Neural cell (in vitro differentiated cells): ENCODE measurements at regions not wholly inside any gene's neighbourhood (a gene's known extent, or its start where the extent isn't known, plus 50 kb on each side); places are given as distances from the start of the nearest gene placed in this dataset.

Experiments used
- H2AFZ ChIP-seq: fragments of 200-600, 300-800 bp; sonication (generic), shearing (Covaris generic); 2 replicates; pipeline ENCODE4 v1.6.0; 2014; ENCODE audit warnings: low read depth, mild to moderate bottlenecking, antibody characterized with exemption, low read length, moderate library complexity
- H3F3A ChIP-seq: fragments of 200-600 bp; shearing (Covaris generic); 2 replicates; pipeline ENCODE4 v1.6.1; 2016; ENCODE audit warnings: mild to moderate bottlenecking, moderate library complexity, mixed read lengths, antibody characterized with exemption, low read length; ENCODE audit not compliant: insufficient read depth, poor library complexity, severe bottlenecking
- H3K27ac ChIP-seq: fragments of 200-600, 300-800 bp; sonication (generic), shearing (Covaris generic); 2 replicates; pipeline ENCODE4 v1.5.1; 2014; ENCODE audit warnings: mild to moderate bottlenecking, low read length, moderate library complexity
- H3K27me3 ChIP-seq: fragments of 300-800, 200-600 bp; sonication (generic), shearing (Covaris generic); 2 replicates; pipeline ENCODE4 v1.6.0; 2014; ENCODE audit warnings: mild to moderate bottlenecking, low read depth, low read length, moderate library complexity; ENCODE audit not compliant: insufficient read depth
- H3K36me3 ChIP-seq: fragments of 300-800, 200-600 bp; sonication (generic), shearing (Covaris generic); 2 replicates; pipeline ENCODE4 v1.5.1; 2014; ENCODE audit warnings: mild to moderate bottlenecking, antibody characterized with exemption, low read length, moderate library complexity; ENCODE audit not compliant: insufficient read depth
- H3K4me2 ChIP-seq: fragments of 300-800, 200-600 bp; sonication (generic), shearing (Covaris generic); 2 replicates; pipeline ENCODE4 v1.6.0; 2014; ENCODE audit warnings: mild to moderate bottlenecking, low read length
- H3K4me3 ChIP-seq: fragments of 300-800, 200-600 bp; sonication (generic), shearing (Covaris generic); 2 replicates; pipeline ENCODE4 v1.5.1; 2014; ENCODE audit warnings: mild to moderate bottlenecking, low read length, moderate library complexity
- H3K79me2 ChIP-seq: fragments of 200-600 bp; shearing (Covaris generic); replicated peaks from 2 replicates; pipeline ENCODE4 v1.6.0; 2014; ENCODE audit warnings: mild to moderate bottlenecking, low read length, moderate library complexity; ENCODE audit not compliant: insufficient read depth
- H3K9ac ChIP-seq: fragments of 300-800, 200-600 bp; sonication (generic), shearing (Covaris generic); 2 replicates; pipeline ENCODE4 v1.6.1; 2016; ENCODE audit warnings: mild to moderate bottlenecking, low read length, mixed read lengths
- H3K9me2 ChIP-seq: fragments of 200-600 bp; shearing (Covaris generic); 2 replicates; pipeline ENCODE4 v1.6.1; 2016; ENCODE audit warnings: mild to moderate bottlenecking, low read length, mixed read lengths; ENCODE audit not compliant: insufficient read depth
- H3K9me3 ChIP-seq: fragments of 200-600, 300-800 bp; sonication (generic), shearing (Covaris generic); 2 replicates; pipeline ENCODE4 v1.6.1; 2016; ENCODE audit warnings: mild to moderate bottlenecking, mixed run types, low read length, moderate library complexity, mixed read lengths
- H4K20me1 ChIP-seq: fragments of 200-600 bp; shearing (Covaris generic); 2 replicates; pipeline ENCODE4 v1.6.1; 2016; ENCODE audit warnings: mild to moderate bottlenecking, mixed run types; ENCODE audit not compliant: insufficient read depth
- CTCF ChIP-seq: fragments of 450-650 bp; IDR thresholded peaks from 2 replicates; pipeline ENCODE4 v1.5.1; 2014; ENCODE audit warnings: antibody characterized with exemption, mild to moderate bottlenecking, moderate library complexity; ENCODE audit not compliant: poor library complexity, severe bottlenecking
- EP300 ChIP-seq: fragments of 450-650 bp; conservative IDR thresholded peaks from 2 replicates; pipeline ENCODE4 v1.6.1; 2014; ENCODE audit warnings: antibody characterized with exemption, mild to moderate bottlenecking, moderate library complexity; ENCODE audit not compliant: poor library complexity, severe bottlenecking
- EZH2 ChIP-seq: fragments of 200-600, 300-800 bp; shearing (Covaris generic), sonication (generic); IDR thresholded peaks from 2 replicates; pipeline ENCODE4 v1.6.1; 2014; ENCODE audit warnings: antibody characterized with exemption, low read length, borderline replicate concordance, mild to moderate bottlenecking; ENCODE audit not compliant: insufficient read depth, poor library complexity, severe bottlenecking
- MXI1 ChIP-seq: fragments of 450-650 bp; conservative IDR thresholded peaks from 2 replicates; pipeline ENCODE4 v1.6.1; 2014; ENCODE audit warnings: antibody characterized with exemption, mild to moderate bottlenecking; ENCODE audit not compliant: poor library complexity, severe bottlenecking
- POLR2AphosphoS5 ChIP-seq: IDR thresholded peaks from 2 replicates; pipeline ENCODE4 v1.6.1; 2012
- RAD21 ChIP-seq: fragments of 450-650 bp; conservative IDR thresholded peaks from 2 replicates; pipeline ENCODE4 v1.6.1; 2014; ENCODE audit warnings: antibody characterized with exemption, mild to moderate bottlenecking, moderate library complexity
- SMC3 ChIP-seq: fragments of 450-650 bp; conservative IDR thresholded peaks from 2 replicates; pipeline ENCODE4 v1.6.1; 2014; ENCODE audit warnings: antibody characterized with exemption, mild to moderate bottlenecking, moderate library complexity; ENCODE audit not compliant: poor library complexity
- TAF1 ChIP-seq: IDR thresholded peaks from 2 replicates; pipeline ENCODE4 v1.6.1; 2012; ENCODE audit warnings: low read depth
- TF ChIP-seq, protein P1 (sequence below): IDR thresholded peaks from 2 replicates; pipeline ENCODE4 v1.6.1; 2012; ENCODE audit warnings: borderline replicate concordance

DNA sequence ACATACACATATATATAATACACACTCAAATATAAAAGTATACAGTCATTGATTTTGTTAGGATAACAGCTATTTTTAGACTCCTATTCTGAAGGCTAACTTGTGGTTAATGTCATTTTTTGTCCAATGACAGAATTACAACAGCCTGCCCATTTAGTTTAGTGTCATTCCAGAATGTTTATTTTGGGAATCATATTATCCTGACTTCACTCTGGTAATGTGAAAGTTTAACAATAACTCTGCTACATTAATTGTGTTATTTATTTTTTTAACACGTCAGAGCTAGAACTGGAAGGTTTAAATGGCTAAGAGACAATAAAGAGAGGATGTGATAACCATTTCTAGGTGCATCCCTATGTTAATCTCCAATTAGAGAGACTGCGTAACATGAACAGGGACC lies 648.1 kb downstream of the USP25 start:
- no peak for TF ChIP-seq POLR2AphosphoS5
- TF ChIP-seq SMC3: no peak
- TF ChIP-seq RAD21: no peak
- no peak for TF ChIP-seq EZH2
- TF ChIP-seq TAF1: no peak
- no peak for TF ChIP-seq EP300
- no peak for TF ChIP-seq CTCF
- no peak overlapping the region for H2AFZ ChIP-seq
- H3K79me2 ChIP-seq: no peaks in the 10 kb centered on the region
- no peak overlapping the region for H3K27ac ChIP-seq
- no peaks in the 10 kb centered on the region for H3K9me3 ChIP-seq
- H3K9ac ChIP-seq: no peak overlapping the region
- H3F3A ChIP-seq: no peaks in the 10 kb centered on the region
- H3K4me3 ChIP-seq: no peak overlapping the region
- H3K9me2 ChIP-seq: no peaks in the 10 kb centered on the region
- H4K20me1 ChIP-seq: no peaks in the 10 kb centered on the region
- no peaks in the 10 kb centered on the region for H3K27me3 ChIP-seq
- H3K36me3 ChIP-seq: no peaks in the 10 kb centered on the region
- no peak overlapping the region for H3K4me2 ChIP-seq

GRCh38 chr21:16378525-16378924 lies 648.7 kb downstream of the USP25 start:
- Histone ChIP-seq H3K79me2 (no peaks in the 10 kb centered on the region), H3K9ac (no peak overlapping the region), H3K27me3 (no peaks in the 10 kb centered on the region), H4K20me1 (no peaks in the 10 kb centered on the region), H3K36me3 (no peaks in the 10 kb centered on the region), H3K9me2 (no peaks in the 10 kb centered on the region), H2AFZ (no peak overlapping the region), H3K4me2 (no peak overlapping the region), H3K4me3 (no peak overlapping the region), H3K27ac (no peak overlapping the region), H3F3A (no peaks in the 10 kb centered on the region), H3K9me3 (no peaks in the 10 kb centered on the region)
- TF ChIP-seq EZH2 (no peak), TAF1 (no peak), SMC3 (no peak), CTCF (no peak), RAD21 (no peak), EP300 (no peak), POLR2AphosphoS5 (no peak), MXI1 (no peak)
- TF ChIP-seq, protein P1, sequence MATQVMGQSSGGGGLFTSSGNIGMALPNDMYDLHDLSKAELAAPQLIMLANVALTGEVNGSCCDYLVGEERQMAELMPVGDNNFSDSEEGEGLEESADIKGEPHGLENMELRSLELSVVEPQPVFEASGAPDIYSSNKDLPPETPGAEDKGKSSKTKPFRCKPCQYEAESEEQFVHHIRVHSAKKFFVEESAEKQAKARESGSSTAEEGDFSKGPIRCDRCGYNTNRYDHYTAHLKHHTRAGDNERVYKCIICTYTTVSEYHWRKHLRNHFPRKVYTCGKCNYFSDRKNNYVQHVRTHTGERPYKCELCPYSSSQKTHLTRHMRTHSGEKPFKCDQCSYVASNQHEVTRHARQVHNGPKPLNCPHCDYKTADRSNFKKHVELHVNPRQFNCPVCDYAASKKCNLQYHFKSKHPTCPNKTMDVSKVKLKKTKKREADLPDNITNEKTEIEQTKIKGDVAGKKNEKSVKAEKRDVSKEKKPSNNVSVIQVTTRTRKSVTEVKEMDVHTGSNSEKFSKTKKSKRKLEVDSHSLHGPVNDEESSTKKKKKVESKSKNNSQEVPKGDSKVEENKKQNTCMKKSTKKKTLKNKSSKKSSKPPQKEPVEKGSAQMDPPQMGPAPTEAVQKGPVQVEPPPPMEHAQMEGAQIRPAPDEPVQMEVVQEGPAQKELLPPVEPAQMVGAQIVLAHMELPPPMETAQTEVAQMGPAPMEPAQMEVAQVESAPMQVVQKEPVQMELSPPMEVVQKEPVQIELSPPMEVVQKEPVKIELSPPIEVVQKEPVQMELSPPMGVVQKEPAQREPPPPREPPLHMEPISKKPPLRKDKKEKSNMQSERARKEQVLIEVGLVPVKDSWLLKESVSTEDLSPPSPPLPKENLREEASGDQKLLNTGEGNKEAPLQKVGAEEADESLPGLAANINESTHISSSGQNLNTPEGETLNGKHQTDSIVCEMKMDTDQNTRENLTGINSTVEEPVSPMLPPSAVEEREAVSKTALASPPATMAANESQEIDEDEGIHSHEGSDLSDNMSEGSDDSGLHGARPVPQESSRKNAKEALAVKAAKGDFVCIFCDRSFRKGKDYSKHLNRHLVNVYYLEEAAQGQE: no peak
